Omental fat pad (tissue), 3 donors: ENCODE measurements at regions not wholly inside any gene's neighbourhood (a gene's known extent, or its start where the extent isn't known, plus 50 kb on each side); places are given as distances from the start of the nearest gene placed in this dataset.

Source experiments
- ATAC-seq: fragments of 150-250 bp; one replicate; pipeline ENCODE4 v1.9.1; 2016; ENCODE audit warnings: mild to moderate bottlenecking, moderate library complexity; ENCODE audit not compliant: low FRiP score
- DNase-seq: peaks from one replicate; pipeline ENCODE4 v3.0.0-alpha.2; 2019; ENCODE audit warnings: low spot score
- CTCF ChIP-seq, 3 donors: fragments of 450-650 bp; IDR thresholded peaks; one replicate each; pipeline ENCODE4 v1.5.1; 2016 to 2017; ENCODE audit warnings: antibody characterized with exemption in 3 of 3, mild to moderate bottlenecking in 3 of 3, moderate library complexity in 2 of 3

- DNase-seq (no peak), ATAC-seq (no peak)
- no peak for TF ChIP-seq CTCF (IDR thresholded peaks at IDR 0.05)
These were observed 96.1 kb downstream of the PDGFA start for GRCh38 chr7:423312-424260.

GRCh38 chr7:424301-424935, 95.2 kb downstream of the PDGFA start:
- DNase-seq = no peak

GRCh38 chr7:424961-425793, 94.5 kb downstream of the PDGFA start:
- no peak for TF ChIP-seq CTCF (IDR thresholded peaks at IDR 0.05)
- DNase-seq = no peak
- no peak for ATAC-seq

More at GRCh38 chr7:424301-424935, 95.2 kb downstream of the PDGFA start:
- no peak for ATAC-seq
- TF ChIP-seq CTCF (IDR thresholded peaks at IDR 0.05) = no peak

GRCh38 chr7:425794-426188, 93.9 kb downstream of the PDGFA start:
- DNase-seq (no peak), ATAC-seq (no peak)
- TF ChIP-seq CTCF (IDR thresholded peaks at IDR 0.05) = no peak

GRCh38 chr7:426510-426909, 93.1 kb downstream of the PDGFA start:
- ATAC-seq = no peak
- DNase-seq = no peak
- TF ChIP-seq CTCF (IDR thresholded peaks at IDR 0.05) = no peak

- no peak for TF ChIP-seq CTCF (IDR thresholded peaks at IDR 0.05)
- ATAC-seq = no peak
These were observed 92.0 kb downstream of the PDGFA start for GRCh38 chr7:427506-428103.

More at GRCh38 chr7:427506-428103, 92.0 kb downstream of the PDGFA start:
- no peak for DNase-seq
